Naive thymus-derived CD4-positive, alpha-beta T cell (primary cell): ENCODE measurements at regions not wholly inside any gene's neighbourhood (a gene's known extent, or its start where the extent isn't known, plus 50 kb on each side); places are given as distances from the start of the nearest gene placed in this dataset.

Experiments
- ATAC-seq: fragments of 150-1000 bp; cut with Tn5 transposase; 2 replicates; pipeline ENCODE4 v1.10.0; 2021; ENCODE audit warnings: mild to moderate bottlenecking, moderate library complexity
- CTCF ChIA-PET: fragments of 350-600 bp; sonication (Branson Sonifier 250); formaldehyde crosslinking; loops from one replicate; lab custom pipeline; 2021; ENCODE audit warnings: antibody characterized with exemption; lab: Charles Lee
- POLR2A ChIA-PET: fragments of 350-600 bp; sonication (Branson Sonifier 250); formaldehyde crosslinking; loops from one replicate; lab custom pipeline; 2021; ENCODE audit warnings: antibody characterized with exemption, inconsistent platforms; lab: Charles Lee
- DNase-seq, 9 donors: peaks; one replicate each; pipeline versions ENCODE4 v3.0.0 to v3.0.0-alpha.2; 2020 to 2022; ENCODE audit warnings: mixed read lengths in 1 of 9
- H3K27ac ChIP-seq: one replicate; pipeline ENCODE4 v1.7.0; 2013; ENCODE audit warnings: mild to moderate bottlenecking, low read depth, low read length, moderate library complexity
- H3K27me3 ChIP-seq, 2 donors: one replicate each; pipeline ENCODE4 v1.7.0; 2013; ENCODE audit warnings: low read length in 2 of 2, mild to moderate bottlenecking in 2 of 2, moderate library complexity in 2 of 2; ENCODE audit not compliant: control insufficient read depth in 2 of 2, insufficient read depth in 2 of 2
- H3K36me3 ChIP-seq, 3 experiments: 1 replicate in 2 of 3; 2 replicates in 1 of 3; pipeline ENCODE4 v1.7.0; 2013; ENCODE audit warnings: low read length in 3 of 3, mild to moderate bottlenecking in 3 of 3, moderate library complexity in 1 of 3; ENCODE audit not compliant: insufficient read depth in 3 of 3, control insufficient read depth in 2 of 3
- H3K4me1 ChIP-seq, 2 donors: one replicate each; pipeline ENCODE4 v1.7.0; 2013; ENCODE audit warnings: low read length in 2 of 2, mild to moderate bottlenecking in 2 of 2, moderate library complexity in 1 of 2; ENCODE audit not compliant: control insufficient read depth in 2 of 2, insufficient read depth in 2 of 2
- H3K4me3 ChIP-seq: 2 replicates; pipeline ENCODE4 v1.7.0; 2013; ENCODE audit warnings: mild to moderate bottlenecking, low read length
- H3K9me3 ChIP-seq, 3 experiments: 1 replicate in 2 of 3; 2 replicates in 1 of 3; pipeline ENCODE4 v1.7.0; 2013; ENCODE audit warnings: low read length in 3 of 3; ENCODE audit not compliant: control insufficient read depth in 2 of 3
- H3K27ac Mint-ChIP-seq, 9 donors: one replicate each; pipeline ENCODE4 v1.8.0; 2020 to 2022; ENCODE audit warnings: mixed read lengths in 9 of 9, mild to moderate bottlenecking in 8 of 9, moderate library complexity in 5 of 9, inconsistent platforms in 2 of 9
- H3K27me3 Mint-ChIP-seq, 5 donors: one replicate each; pipeline ENCODE4 v1.8.0; 2021 to 2022; ENCODE audit warnings: mixed read lengths in 5 of 5, mild to moderate bottlenecking in 1 of 5
- H3K36me3 Mint-ChIP-seq, 5 donors: one replicate each; pipeline ENCODE4 v1.8.0; 2020 to 2022; ENCODE audit warnings: mixed read lengths in 5 of 5, mild to moderate bottlenecking in 3 of 5, inconsistent platforms in 1 of 5
- H3K4me1 Mint-ChIP-seq, 7 donors: one replicate each; pipeline ENCODE4 v1.8.0; 2020 to 2022; ENCODE audit warnings: mixed read lengths in 7 of 7, mild to moderate bottlenecking in 3 of 7, inconsistent platforms in 1 of 7
- H3K4me3 Mint-ChIP-seq, 10 donors: one replicate each; pipeline ENCODE4 v1.8.0; 2020 to 2022; ENCODE audit warnings: mild to moderate bottlenecking in 10 of 10, mixed read lengths in 10 of 10, moderate library complexity in 6 of 10, inconsistent platforms in 2 of 10
- H3K9me3 Mint-ChIP-seq, 11 donors: one replicate each; pipeline ENCODE4 v1.8.0; 2020 to 2022; ENCODE audit warnings: mixed read lengths in 11 of 11, mild to moderate bottlenecking in 4 of 11, inconsistent platforms in 1 of 11, moderate library complexity in 1 of 11
- intact Hi-C, 2 donors: fragments of 100-400 bp; cut with micrococcal nuclease; formaldehyde crosslinking; loops; one replicate each; pipeline ENCODE4 v1.15.1; 2023

DNA sequence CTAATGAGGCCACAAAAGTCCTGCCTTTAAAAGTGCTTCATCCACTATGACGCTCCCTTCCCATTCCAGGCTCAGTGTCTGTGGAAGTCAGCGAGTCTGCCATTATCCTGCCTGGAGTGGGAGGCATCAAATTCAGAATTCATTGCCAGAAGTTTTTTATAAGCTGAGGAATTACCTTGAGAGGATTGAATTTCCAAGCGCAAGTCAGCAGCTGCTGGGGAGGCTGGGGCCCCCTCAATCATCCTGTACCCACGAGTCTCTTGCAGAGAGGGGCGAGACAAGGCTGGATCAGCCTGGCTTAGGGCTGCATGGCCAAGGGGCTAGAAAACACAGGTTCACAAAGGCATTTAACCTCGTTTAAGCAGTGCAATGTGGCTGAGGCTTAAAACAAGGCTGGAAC is 170.5 kb upstream of the NOCT start:
- H3K4me3 Mint-ChIP-seq: no peak overlapping the region
- CTCF ChIA-PET: interaction anchor here (0.8 kb wide), 1 partner anchor 501 kb away, joined by 6 read pairs; no protein-coding TSS in a partner anchor
- H3K9me3 Mint-ChIP-seq: peaks cover 0 to 3% (median 0%) of the 10 kb centered on the region in 11 donors
- Histone ChIP-seq H3K27me3 (no peaks in the 10 kb centered on the region), H3K27ac (no peak overlapping the region), H3K4me1 (no peaks in the 10 kb centered on the region), H3K9me3 (no peaks in the 10 kb centered on the region), H3K36me3 (no peaks in the 10 kb centered on the region), H3K4me3 (no peak overlapping the region)
- H3K27me3 Mint-ChIP-seq: peaks cover 9 to 22% (median 11%) of the 10 kb centered on the region in 5 donors
- H3K27ac Mint-ChIP-seq: no peak overlapping the region
- H3K4me1 Mint-ChIP-seq: no peaks in the 10 kb centered on the region
- DNase-seq (no peak), ATAC-seq (no peak)
- no peaks in the 10 kb centered on the region for H3K36me3 Mint-ChIP-seq
- POLR2A ChIA-PET: no interaction called here
- intact Hi-C loops: no loop called here

DNA sequence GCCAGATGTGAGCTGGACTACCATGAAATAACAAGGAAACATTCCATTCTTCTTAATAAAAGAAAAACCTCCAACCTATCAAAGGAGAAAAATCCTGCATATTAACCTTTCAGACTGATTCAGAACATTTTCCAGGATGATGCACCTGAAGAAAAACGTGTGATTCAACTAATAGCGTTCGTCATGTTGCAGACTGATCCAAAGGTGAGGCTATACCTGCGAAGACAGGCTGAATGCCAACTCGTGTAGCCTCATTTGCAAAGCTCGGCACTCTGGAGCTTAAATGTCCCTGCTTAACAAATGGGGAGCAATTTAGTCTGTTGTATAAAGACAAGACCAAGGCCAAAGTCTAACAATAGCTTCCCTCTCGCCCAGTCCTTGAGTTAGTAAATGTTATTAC is 172.0 kb upstream of the NOCT start:
- H3K36me3 ChIP-seq: no peaks in the 10 kb centered on the region
- no peak for DNase-seq
- no peak overlapping the region for H3K4me3 Mint-ChIP-seq
- H3K4me1 Mint-ChIP-seq: no peaks in the 10 kb centered on the region
- no peaks in the 10 kb centered on the region for H3K4me1 ChIP-seq
- H3K9me3 Mint-ChIP-seq: no peaks in the 10 kb centered on the region
- no peak overlapping the region for H3K4me3 ChIP-seq
- ChIA-PET CTCF (no interaction called here), POLR2A (no interaction called here)
- no peak overlapping the region for H3K27ac ChIP-seq
- intact Hi-C loops: no loop called here
- no peaks in the 10 kb centered on the region for H3K9me3 ChIP-seq
- H3K27ac Mint-ChIP-seq: no peak overlapping the region
- H3K27me3 ChIP-seq: no peaks in the 10 kb centered on the region
- ATAC-seq: no peak
- no peaks in the 10 kb centered on the region for H3K36me3 Mint-ChIP-seq
- peaks cover 9 to 22% (median 12%) of the 10 kb centered on the region in 5 donors for H3K27me3 Mint-ChIP-seq

DNA sequence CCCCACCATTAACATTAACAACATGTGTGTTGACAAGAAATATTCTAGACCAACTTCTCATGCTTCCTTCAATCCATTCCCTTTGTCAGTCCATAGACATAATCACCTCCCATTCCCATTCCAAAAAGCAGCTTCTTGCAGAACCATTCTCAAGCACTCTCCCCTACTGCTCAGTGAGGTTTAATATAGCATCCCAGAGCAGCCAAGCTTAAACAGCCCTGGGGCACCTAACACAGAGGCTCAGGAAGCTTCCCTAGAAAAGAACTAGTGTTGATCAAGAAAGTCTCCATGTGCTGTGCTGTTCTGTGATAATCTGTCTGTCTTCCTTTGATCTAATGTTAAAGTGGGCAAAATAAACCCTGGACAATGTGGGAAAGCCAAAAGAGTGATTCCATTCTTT is 174.2 kb upstream of the NOCT start:
- POLR2A ChIA-PET: no interaction called here
- Histone ChIP-seq H3K36me3 (no peaks in the 10 kb centered on the region), H3K4me3 (no peak overlapping the region), H3K4me1 (no peaks in the 10 kb centered on the region), H3K27me3 (no peaks in the 10 kb centered on the region), H3K9me3 (no peaks in the 10 kb centered on the region), H3K27ac (no peak overlapping the region)
- no peaks in the 10 kb centered on the region for H3K4me1 Mint-ChIP-seq
- H3K9me3 Mint-ChIP-seq: peaks cover 0 to 2% (median 0%) of the 10 kb centered on the region in 11 donors
- no peak overlapping the region for H3K27ac Mint-ChIP-seq
- no peaks in the 10 kb centered on the region for H3K36me3 Mint-ChIP-seq
- intact Hi-C loops: no loop called here
- CTCF ChIA-PET: no interaction called here
- ATAC-seq: no peak
- no peak for DNase-seq
- H3K27me3 Mint-ChIP-seq: peaks cover 5 to 18% (median 12%) of the 10 kb centered on the region in 5 donors
- no peak overlapping the region for H3K4me3 Mint-ChIP-seq

DNA sequence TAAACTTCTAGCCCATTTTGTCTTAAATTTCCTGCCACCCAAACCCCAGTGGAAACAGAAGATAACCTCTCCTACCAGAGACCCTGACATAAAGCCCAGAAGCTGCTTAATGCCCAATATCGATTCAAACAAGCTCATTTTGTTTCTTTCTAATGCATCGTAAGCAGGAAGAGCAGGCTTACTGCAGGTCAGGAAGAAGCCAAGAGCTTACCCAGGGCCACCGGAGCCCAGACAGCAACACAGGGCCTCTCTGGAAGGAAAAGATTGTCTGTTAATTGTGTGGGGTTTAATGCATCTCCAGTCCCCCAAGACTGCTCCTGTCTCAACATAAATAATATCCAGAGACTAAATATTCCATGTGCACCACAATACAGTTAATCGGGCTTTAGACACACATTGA is 177.3 kb upstream of the NOCT start:
- no peak overlapping the region for H3K27ac ChIP-seq
- H3K9me3 ChIP-seq: no peaks in the 10 kb centered on the region
- Mint-ChIP-seq H3K4me1 (peaks cover 0 to 5% (median 0%) of the 10 kb centered on the region in 7 donors), H3K27me3 (peaks cover 7 to 24% (median 16%) of the 10 kb centered on the region in 5 donors), H3K27ac (no peak overlapping the region), H3K9me3 (peaks cover 0 to 4% (median 0%) of the 10 kb centered on the region in 11 donors), H3K4me3 (no peak overlapping the region), H3K36me3 (no peaks in the 10 kb centered on the region)
- no peaks in the 10 kb centered on the region for H3K27me3 ChIP-seq
- no peak for ATAC-seq
- POLR2A ChIA-PET: no interaction called here
- H3K4me3 ChIP-seq: no peak overlapping the region
- DNase-seq: no peak
- no peaks in the 10 kb centered on the region for H3K36me3 ChIP-seq
- CTCF ChIA-PET: no interaction called here
- H3K4me1 ChIP-seq: no peaks in the 10 kb centered on the region
- intact Hi-C loops: no loop called here

DNA sequence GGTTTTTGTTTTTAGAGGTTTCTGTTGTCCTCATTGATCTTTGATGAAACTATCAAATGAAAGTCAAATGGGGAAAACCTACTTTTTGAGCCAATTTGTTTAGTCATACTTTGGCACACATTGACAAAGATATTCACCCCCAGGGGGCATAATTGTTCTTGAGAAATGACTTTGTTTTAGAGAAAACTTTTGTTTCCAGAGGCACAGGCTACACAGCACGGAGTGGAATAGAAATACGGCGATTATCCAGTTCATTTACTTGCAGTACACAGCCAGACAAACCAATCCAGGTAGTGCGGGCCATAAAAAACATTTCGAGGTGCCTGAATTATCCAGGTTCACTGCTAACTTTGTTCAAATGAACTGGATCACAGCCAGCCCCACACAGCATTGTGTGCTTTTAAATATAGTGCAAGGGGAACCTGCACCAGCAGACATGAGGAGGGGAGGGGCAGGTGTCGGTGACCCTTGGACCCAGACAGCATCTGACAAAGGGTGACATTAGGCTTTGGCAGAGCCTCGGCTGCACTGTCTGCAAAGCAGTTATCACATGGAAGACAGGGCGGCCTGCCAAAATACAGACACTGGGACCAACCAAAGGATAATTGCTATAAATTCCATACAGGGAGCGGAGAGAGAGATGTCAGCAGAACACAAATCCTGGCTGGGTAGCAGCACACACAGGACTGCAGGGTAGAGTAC is 179.6 kb upstream of the NOCT start:
- no peaks in the 10 kb centered on the region for H3K9me3 ChIP-seq
- no peak overlapping the region for H3K27ac ChIP-seq
- POLR2A ChIA-PET: no interaction called here
- H3K4me1 ChIP-seq: no peaks in the 10 kb centered on the region
- ATAC-seq: no peak
- intact Hi-C loops: no loop called here
- H3K4me1 Mint-ChIP-seq: peaks cover 0 to 6% (median 0%) of the 10 kb centered on the region in 7 donors
- H3K27me3 Mint-ChIP-seq: peaks cover 3 to 15% (median 12%) of the 10 kb centered on the region in 5 donors
- no peak overlapping the region for H3K4me3 Mint-ChIP-seq
- no peak for DNase-seq
- CTCF ChIA-PET: no interaction called here
- no peaks in the 10 kb centered on the region for H3K27me3 ChIP-seq
- no peak overlapping the region for H3K4me3 ChIP-seq
- H3K27ac Mint-ChIP-seq: no peak overlapping the region
- peaks cover 0 to 5% (median 0%) of the 10 kb centered on the region in 11 donors for H3K9me3 Mint-ChIP-seq
- H3K36me3 Mint-ChIP-seq: no peaks in the 10 kb centered on the region
- H3K36me3 ChIP-seq: no peaks in the 10 kb centered on the region

DNA sequence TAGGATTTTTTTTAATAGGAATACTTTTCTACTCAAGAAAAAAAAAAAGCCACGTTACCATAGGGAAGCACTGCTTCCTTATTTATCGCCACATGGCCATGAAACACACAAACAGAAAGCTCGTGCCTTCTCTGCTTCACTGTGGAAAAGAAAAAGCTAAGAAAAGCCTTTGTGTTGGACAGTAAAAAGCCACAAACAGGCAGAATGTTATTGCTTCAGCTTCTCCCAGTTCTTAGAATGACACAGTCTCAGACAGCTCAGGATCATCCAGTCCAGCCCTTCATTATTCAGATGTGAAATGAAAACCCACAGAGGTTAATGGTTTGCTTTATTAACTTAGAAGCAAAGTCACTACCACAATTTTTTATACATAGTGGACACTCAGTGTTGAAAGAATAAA is 181.6 kb upstream of the NOCT start:
- Histone ChIP-seq H3K9me3 (no peaks in the 10 kb centered on the region), H3K27ac (no peak overlapping the region), H3K4me1 (no peaks in the 10 kb centered on the region), H3K36me3 (no peaks in the 10 kb centered on the region), H3K4me3 (no peak overlapping the region), H3K27me3 (no peaks in the 10 kb centered on the region)
- DNase-seq: no peak
- intact Hi-C loops: no loop called here
- Mint-ChIP-seq H3K27ac (no peak overlapping the region), H3K27me3 (peaks cover 0 to 12% (median 7%) of the 10 kb centered on the region in 5 donors), H3K4me1 (peaks cover 0 to 6% (median 0%) of the 10 kb centered on the region in 7 donors), H3K4me3 (no peak overlapping the region), H3K9me3 (peaks cover 0 to 5% (median 0%) of the 10 kb centered on the region in 11 donors), H3K36me3 (no peaks in the 10 kb centered on the region)
- CTCF ChIA-PET: no interaction called here
- no peak for ATAC-seq
- POLR2A ChIA-PET: no interaction called here

DNA sequence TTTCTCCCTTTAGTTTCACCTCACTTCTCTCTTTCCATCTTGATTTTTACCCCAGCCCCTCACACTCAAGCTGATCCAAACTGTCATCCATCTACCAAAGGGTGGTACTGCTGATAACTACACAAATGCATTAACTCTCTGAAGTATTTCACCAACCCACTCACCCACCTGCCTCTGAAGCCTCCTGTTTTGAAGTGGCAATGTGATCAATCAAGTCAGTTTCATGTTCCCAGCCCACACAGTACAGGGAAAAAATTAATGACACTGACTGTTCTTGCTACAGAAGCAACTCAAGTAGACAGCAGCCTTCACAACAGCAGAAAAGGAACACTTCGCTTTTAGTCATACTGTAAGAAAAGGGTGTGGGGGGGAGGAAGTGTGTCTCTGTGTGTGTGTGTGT is 183.0 kb upstream of the NOCT start:
- CTCF ChIA-PET: no interaction called here
- DNase-seq: no peak

More for the DNA sequence above, 183.0 kb upstream of the NOCT start:
- H3K27ac ChIP-seq: no peak overlapping the region
- Mint-ChIP-seq H3K9me3 (peaks cover 0 to 3% (median 0%) of the 10 kb centered on the region in 11 donors), H3K36me3 (no peaks in the 10 kb centered on the region), H3K27ac (no peak overlapping the region), H3K27me3 (peaks cover 0 to 10% (median 7%) of the 10 kb centered on the region in 5 donors), H3K4me1 (peaks cover 0 to 6% (median 0%) of the 10 kb centered on the region in 7 donors), H3K4me3 (no peak overlapping the region)
- POLR2A ChIA-PET: no interaction called here
- H3K4me3 ChIP-seq: no peak overlapping the region
- intact Hi-C loops: no loop called here
- no peaks in the 10 kb centered on the region for H3K36me3 ChIP-seq
- no peak for ATAC-seq
- H3K9me3 ChIP-seq: no peaks in the 10 kb centered on the region
- H3K4me1 ChIP-seq: no peaks in the 10 kb centered on the region
- no peaks in the 10 kb centered on the region for H3K27me3 ChIP-seq
